Limb (tissue), 2 donors: ENCODE measurements at regions not wholly inside any gene's neighbourhood (a gene's known extent, or its start where the extent isn't known, plus 50 kb on each side); places are given as distances from the start of the nearest gene placed in this dataset.
"Not testable (repeated sequence)": the region's sequence is repeated elsewhere in the genome, so short reads cannot be mapped to it uniquely, and the experiment has no call there.

Experiments used
- DNase-seq, 2 donors: peaks; one replicate each; pipeline ENCODE4 v3.0.0-alpha.2; 2016; ENCODE audit errors: extremely low spot score in 2 of 2

DNA sequence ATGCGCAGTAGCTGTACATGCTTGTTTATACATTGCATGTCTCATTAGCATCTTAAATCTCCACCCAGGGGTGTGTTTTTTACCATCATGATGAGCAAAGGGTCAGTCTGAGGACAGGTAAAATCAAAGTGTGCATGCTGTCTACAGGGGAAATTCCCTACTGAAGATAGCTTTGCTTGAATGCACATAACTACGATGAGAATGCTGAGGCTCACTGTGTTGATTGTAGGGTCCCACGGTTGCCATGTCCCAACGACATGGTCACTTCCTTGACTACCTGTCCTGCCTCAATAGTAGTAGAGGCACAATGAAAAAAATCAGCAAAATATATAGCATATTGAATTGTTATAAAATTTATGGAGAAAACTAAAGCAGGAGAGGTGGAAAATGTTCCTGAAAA is 95.6 kb upstream of the TUSC1 start:
- DNase-seq: no peak

DNA sequence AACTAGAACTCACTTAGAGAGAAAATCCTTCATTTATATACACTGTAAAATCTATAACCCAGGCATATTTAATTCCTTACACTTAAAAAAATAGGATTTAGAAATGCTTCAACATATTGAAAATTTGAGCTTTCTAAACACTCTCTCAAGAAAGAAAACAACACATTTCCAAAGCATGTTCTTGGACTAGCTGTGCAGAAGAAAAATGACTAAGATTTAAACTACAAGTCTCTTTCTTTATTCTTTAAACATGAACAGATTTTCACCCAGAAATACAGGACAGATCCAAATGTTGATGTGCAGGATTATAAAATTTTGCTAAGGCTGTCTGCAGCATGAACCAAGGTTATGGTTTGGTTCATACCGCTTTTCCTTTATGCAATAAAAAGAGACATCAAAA is 77.7 kb upstream of the TUSC1 start:
- no peak for DNase-seq

DNA sequence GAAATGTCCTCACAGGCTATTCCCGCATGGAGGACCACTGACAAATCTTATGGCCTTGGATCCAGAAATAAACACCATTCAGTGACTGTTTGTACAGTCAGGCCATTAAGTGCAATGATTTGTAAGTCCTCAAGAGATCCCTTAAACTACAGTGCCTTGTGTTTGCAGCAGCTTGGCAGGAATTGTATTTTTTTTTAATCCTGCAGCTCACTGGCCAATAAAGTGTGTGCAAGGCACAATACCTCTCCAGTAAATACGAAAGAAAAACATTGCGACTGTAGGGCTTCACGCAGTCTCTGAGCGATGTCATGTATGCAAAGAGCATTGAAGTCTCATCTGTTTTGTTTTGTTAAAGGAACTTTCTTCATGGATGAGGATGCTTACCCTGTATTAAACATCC is 74.2 kb upstream of the TUSC1 start:
- no peak for DNase-seq

DNA sequence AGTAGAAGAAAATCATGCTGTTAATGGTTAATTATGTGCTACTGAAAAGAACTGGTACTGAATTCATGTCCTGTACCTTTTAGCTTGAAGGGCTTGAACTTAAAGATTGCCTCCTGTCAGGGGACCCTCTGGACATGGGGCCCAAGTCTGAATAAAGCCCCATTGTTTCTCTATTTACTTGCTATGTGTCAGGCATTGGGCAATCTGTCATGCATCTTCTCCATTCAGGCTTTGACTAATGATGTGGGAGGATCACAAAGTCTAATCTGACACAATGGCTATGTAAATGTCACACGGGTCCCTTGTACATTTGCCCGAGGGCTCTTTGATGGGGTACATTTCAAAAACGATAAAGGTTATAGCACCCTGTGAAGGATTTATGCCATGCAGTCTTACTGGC is 64.0 kb upstream of the TUSC1 start:
- no peak for DNase-seq

DNA sequence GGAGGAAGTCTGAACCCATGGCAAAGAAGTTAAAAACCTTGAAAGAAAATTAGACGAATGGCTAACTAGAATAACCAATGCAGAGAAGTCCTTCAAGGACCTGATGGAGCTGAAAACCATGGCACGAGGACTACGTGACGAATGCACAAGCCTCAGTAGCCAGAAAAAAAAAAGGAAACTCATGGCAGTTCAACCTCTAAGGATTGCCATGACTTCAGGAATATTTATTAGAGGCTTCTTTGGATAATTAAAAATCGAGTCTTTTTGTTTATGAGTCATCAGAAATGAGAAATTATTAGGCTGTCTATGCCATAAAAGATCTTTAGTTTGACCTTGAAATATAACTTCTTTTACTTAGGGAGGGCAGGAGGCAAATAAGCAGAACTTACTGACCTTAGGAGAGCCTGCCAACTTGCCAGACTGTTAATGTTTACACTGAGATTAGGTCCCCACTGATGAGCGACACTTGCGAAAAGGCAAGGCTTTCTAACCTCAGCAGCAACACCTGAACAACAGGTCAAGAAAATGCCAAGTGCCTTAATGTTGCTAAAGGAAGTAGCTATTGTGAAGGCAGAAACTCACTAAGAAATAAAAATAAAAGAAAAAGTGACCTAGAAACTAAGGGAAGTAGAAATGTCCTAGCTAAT is 55.2 kb upstream of the TUSC1 start:
- no peak for DNase-seq

DNA sequence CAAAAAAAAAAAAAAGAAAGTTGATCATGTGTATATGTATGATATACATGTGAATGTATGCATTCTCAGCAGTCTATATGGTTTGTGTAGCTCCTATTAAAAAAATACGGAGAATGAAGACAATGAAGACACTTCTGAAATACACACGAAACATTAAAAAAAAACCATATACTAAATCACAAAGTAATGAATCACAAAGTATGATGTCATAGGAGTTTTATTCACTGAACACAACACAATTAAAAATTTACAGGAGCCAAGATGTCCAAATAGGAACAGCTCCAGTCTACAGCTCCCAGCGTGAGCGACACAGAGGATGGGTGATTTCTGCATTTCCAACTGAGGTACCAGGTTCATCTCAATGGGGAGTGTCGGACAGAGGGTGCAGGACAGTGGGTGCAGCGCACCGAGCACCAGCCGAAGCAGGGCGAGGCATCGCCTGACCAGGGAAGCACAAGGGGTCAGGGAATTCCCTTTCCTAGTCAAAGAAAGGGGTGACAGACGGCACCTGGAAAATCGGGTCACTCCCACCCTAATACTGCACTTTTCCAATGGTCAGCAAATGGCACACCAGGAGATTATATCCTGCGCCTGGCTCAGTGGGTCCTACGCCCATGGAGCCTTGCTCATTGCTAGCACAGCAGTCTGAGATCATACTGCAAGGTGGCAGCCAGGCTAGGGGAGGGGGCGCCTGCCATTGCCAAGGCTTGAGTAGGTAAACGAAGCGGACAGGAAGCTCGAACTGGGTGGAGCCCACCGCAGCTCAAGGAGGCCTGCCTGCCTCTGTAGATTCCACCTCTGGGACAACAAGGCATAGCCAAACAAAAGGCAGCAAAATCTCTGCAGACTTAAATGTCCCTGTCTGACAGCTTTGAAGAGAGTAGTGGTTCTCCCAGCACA is 53.9 kb upstream of the TUSC1 start:
- DNase-seq: not testable (repeated sequence)
